NCI-H446 (cell line): ENCODE measurements at regions not wholly inside any gene's neighbourhood (a gene's known extent, or its start where the extent isn't known, plus 50 kb on each side); places are given as distances from the start of the nearest gene placed in this dataset.

Experiments used
- DNase-seq, 2 experiments: peaks; one replicate each; lab custom pipeline; 2025; lab: John Stamatoyannopoulos, UW

DNA sequence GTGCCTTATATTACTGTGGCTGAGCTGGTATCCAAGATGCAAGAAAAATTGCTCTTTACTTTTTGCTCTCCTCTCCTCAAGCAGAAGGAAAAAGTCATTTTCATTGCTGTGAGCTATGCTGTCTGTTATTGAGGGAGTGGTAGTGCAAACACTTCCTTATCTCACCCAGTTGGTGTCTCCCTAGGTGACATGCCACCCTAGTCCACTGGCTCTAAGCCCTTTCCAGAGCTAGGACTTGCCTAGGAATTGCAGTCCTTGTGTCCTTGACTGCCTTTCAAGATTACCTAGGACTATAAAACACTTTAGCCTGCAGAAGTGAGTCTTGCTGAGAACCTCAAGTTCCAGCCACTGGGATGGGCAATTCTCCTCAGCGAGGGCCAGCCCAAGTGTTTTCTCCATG lies 458.3 kb downstream of the MRPL39 start:
- no peak for DNase-seq

DNA sequence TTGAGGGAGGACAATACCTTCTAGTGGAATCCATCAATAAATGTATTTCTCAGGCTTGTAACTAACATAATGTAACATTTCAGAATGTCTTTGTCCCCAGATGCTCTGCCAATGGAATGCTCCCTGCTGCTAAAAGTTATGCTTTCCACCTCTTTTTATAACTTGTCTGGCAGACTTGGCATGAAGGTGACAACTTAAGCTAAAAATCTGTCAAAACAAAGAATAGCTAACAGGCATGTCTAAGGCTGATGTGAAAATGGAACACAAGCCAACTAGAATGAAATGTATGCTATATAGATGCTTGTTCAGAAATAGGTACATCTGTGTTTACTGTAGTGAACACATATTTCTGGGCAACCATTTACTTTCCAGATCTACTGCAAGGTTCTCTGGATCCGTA lies 467.9 kb downstream of the MRPL39 start:
- peak in 1 of 2 experiments; percentile 53 for DNase-seq

DNA sequence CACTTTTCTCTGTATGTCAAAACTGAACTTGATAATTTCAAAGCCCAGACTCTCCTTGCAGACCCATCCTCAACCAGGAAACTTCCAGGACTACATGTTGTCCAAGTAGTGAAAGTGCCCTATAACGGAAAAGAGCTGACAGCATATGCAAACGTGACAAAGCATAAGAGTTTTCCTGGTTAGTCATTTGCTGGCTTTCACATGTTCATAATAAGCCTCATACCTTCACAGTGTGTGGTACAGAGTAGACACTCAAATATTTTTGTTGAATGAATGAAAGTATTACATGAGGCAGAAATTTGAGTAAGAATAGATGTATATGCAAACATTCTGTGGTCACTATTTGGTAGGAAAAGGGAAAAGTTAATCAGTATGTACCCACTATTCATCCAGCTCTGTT lies 473.3 kb downstream of the MRPL39 start:
- no peak for DNase-seq

DNA sequence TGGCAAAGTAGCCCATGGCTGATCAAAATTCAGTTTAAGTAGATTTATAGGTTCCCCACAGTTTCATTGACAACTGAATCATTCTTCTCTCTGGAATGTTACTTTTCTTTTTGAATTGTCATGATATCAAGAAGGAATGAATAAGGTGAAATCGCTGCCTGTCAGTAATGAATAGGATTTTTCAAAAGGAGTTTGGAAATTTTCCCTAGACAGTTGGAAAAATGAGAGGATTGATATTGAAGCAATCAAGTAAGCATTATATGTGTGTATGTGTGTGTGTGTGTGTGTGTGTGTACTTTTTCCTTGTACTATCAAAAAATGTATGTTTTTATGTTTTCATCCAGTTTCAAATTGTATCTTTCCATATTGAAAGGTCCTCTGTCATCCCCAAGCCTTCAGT lies 479.5 kb downstream of the MRPL39 start:
- no peak for DNase-seq

GRCh38 chr21:25127007-25127406 lies 480.3 kb downstream of the MRPL39 start:
- DNase-seq = no peak

DNA sequence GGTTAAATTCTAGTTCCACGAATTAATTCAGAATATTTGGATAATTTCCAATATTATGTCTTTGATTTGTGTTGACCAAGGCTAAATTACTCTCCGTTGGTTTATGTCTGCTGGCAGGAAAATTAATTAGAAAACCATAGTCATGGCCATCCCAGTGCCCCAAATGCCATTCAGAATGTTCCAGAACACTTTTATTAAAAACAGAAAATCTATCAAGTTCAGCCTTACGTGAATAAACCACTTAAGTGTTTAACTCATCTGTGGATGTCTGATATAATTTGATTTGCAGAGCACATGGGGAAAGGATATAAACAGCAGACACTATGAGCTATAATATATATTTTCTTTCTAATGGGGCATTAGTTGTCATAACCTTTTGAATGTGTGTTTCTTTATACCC lies 480.7 kb downstream of the MRPL39 start:
- DNase-seq = no peak

DNA sequence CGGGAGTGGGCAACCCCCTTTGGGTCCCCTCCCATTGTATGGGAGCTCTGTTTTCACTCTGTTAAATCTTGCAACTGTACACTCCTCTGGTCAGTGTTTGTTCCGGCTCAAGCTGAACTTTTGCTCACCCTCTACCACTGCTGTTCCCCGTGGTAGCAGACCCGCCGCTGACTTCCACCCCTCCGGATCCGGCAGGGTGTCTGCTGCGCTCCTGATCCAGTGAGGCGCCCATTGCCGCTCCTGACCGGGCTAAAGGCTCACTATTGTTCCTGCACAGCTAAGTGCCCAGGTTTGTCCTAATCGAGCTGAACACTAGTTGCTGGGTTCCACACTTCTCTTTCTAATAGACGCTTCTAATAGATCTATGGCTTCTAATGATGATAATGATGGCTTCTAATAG lies 488.6 kb downstream of the MRPL39 start:
- no peak for DNase-seq

DNA sequence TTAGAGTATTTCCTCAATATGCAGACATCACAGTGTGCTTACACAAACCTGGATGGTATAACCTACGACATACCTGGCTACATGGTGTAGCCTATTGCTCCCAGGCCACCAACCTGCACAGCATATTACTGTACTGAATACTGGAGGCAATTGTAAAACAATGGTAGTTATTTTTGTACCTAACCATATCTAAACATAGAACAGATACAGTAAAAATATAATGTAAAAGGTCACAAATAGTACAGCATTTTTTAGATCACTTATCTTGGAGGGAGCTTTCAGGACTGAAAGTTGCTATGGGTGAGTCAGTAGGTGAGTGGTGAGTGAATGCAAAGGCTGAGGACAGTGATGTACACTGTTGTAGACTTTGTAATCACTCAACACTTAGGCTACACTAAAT lies 492.3 kb downstream of the MRPL39 start:
- no peak for DNase-seq

- no peak for DNase-seq
Observed at GRCh38 chr21:25107708-25108107, 499.6 kb downstream of the MRPL39 start.

DNA sequence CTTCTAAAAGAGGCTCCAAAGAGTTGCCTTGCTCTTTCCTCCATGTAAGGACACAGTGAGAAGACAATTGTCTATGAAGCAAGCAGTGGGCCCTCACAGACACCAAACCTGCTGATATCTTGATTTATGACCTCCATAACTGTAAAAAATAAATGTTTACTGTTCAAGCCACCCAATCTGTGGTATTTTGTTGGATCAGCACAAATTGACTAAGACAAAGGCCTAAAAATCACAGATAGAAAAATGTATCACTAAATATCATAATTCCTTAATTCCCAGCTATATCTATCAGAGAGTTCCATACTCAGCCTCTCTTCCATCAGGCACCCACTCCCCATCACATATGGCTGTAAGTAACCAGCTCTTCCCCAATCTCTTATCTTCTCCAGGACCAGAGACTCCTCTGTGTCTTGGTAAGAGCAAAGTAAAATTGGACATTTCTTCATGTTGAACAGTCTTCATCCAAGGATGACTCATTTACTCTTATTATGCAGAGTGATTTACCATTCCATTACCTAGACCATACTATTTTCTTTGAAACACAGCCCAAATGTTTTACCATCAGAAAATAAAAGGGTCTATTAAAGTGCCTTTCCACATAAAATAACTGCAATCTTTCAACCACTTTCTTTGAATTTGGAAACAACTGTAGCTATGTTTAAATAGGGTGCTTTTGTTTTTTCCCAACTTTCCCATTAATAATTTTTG lies 503.6 kb downstream of the MRPL39 start:
- DNase-seq = no peak

DNA sequence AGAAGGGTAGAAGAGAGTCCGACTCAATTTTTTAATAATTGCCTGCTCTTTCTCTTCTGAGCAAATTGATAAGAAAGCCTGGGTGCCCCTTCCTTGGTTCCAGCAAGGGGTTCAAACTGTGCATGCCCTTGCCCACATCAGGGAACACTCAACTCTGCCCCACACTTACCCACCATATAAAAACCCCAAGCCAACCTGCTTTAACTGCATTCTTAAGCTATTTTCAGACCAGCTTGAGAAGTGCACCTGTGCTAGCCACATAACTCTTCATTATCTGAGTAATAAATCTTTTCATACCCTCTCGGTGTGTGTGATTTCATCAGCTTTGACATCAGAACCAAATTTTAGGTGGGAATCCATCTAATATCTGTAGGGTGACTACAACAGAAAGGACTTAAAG lies 509.6 kb downstream of the MRPL39 start:
- DNase-seq = no peak

DNA sequence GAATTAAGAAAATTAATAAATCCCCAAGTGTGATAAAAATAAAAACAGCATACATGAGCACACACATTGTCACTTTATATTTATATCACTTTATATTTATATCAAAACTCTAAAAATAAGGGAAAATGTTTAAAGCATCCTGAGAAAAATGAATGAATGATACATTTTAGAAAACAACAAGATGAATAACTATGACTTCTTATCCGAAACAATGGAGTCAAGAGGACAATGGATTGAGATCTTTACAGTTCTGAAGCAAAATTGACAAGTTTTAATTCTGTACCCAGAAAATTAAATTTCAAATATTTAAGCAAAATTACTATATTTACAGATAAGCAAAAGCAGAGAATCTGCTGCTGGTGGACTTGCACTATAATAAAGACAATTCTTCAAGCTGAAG lies 512.6 kb downstream of the MRPL39 start:
- no peak for DNase-seq

GRCh38 chr21:25092441-25093011 lies 514.8 kb downstream of the MRPL39 start:
- DNase-seq = no peak

DNA sequence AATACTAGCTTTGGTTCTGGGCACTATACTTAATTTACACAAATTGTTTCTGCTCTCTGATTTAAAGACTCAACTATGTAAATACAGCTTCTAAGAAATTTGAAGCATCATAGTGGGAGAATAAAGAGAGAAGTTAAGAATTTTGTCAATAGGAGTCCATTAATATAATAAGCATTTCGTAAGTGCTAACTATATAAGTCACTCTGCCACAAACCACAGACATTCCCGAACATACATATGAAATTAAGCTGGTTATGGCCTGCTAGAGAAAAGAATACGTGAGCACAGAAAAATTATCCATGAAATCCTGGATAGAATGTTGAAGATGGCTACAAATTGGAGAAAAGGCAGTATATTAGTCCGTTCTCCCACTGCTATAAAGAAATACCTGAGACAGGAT lies 526.2 kb downstream of the MRPL39 start:
- no peak for DNase-seq

DNA sequence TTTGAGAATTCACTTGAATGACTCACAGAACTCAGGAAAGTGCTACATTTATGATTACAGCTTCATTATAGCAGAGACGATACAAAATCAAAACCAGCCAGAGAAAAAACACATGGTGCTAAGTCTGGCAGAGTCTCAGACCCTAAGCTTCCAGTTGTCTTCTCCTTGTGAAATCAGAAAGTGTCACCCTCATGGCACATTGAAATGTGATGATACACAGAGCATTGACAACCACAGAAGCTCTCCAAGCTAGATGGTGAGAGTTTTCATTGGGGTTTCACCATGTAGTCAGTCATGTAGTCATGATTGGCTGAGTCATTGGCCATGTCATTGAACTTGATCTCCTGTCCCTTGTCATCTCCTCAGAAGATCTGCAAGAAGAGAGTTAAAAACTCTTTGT lies 526.6 kb downstream of the MRPL39 start:
- DNase-seq = peak in 1 of 2 experiments; percentile 72

DNA sequence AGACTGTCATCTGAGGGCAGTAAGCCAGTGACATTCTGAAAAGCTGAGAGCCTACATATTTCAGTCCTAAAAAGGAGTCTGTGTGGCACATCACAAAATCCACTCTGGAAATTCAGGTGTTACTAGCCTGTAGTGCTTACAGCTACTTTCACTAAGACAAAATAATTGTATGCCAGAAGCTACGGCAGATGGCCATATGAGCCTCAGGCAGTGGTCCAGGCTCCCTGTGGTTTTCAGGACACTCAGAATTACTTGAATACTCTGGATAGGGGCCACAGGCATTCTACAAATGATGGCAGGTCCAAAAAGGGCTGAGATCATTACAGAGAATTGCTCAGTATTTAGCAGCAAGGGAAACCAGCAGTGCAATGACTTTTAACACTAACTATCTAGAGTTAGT lies 527.1 kb downstream of the MRPL39 start:
- DNase-seq = peak; percentile 95 to 98

DNA sequence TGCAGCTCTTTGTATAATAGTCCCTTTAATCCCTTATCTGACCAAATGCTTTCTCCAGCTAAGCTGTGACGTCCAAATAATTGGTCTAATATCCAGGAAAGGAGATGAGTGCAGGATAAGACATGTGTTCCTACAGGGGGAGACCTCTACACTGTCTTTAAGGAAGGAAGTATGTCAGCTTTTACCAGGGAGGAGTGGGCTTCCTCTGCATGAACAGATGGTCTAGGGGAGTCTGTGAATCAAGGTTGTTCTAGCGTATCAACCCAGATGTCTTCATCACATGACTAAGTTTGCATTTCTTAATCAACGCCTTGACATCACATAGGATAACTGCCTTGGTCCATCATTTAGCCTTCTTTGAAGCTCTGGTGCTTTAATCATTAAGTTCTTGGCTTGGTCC lies 528.2 kb downstream of the MRPL39 start:
- peak in 1 of 2 experiments; percentile 82 for DNase-seq

DNA sequence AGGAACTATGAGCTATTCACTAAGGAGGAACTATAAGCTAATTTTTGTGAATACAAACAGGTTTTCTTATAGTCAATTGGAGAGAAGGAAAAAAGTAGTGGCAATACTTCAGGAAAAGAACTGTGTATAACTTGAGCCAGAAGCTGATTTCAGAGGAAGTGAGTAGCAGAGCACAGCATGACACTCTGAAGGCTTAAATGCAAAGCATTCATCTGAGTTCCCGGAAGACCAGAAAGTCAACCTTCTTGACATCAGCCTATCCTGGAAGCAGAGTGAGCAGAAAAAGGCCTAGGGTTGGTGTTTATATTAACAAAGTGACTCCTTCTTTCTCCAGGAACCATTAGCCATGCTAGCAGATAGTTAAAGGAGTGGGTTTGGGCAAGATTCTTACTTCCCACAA lies 545.2 kb downstream of the MRPL39 start:
- DNase-seq = no peak

DNA sequence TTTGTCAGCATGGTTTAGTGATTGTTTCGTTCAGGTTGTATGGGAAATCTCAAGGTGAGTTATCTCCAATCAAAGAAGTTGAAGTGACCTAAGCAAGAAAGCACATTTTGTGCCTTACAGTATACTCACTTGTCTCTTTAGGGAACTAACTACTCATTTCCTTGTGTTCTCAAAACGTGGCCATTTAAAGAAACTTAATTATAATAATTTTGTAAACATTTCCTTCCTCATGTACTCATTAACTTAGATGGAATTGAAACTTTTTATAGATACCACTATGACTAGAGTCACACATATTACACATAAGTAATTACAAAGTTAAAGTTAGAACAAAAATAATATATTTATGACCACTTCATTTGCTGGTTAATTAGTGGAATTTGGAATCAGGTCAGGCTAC lies 552.6 kb downstream of the MRPL39 start:
- no peak for DNase-seq

GRCh38 chr21:25039461-25040380 lies 567.6 kb downstream of the MRPL39 start:
- peak; percentile 74 to 76 for DNase-seq

- no peak for DNase-seq
Observed at GRCh38 chr21:25036775-25037174, 570.5 kb downstream of the MRPL39 start.

- no peak for DNase-seq
Observed at GRCh38 chr21:25031750-25032149, 575.5 kb downstream of the MRPL39 start.

GRCh38 chr21:25029580-25029979 lies 577.7 kb downstream of the MRPL39 start:
- DNase-seq = no peak
